Right lobe of liver (tissue), 4 donors: ENCODE measurements at regions not wholly inside any gene's neighbourhood (a gene's known extent, or its start where the extent isn't known, plus 50 kb on each side); places are given as distances from the start of the nearest gene placed in this dataset.
A peak's percentile ranks its signal among the peaks of the same experiment; 100 is the strongest.

Experiments used
- POLR2A ChIP-seq: fragments of 450-650 bp; IDR thresholded peaks from one replicate; pipeline ENCODE4 v1.6.1; 2017; ENCODE audit warnings: antibody characterized with exemption, mild to moderate bottlenecking
- TF ChIP-seq, protein P1 (sequence below), 4 donors: fragments of 200-600 bp in 3 of 4; fragments of 450-650 bp in 1 of 4; IDR thresholded peaks; one replicate each; pipeline versions ENCODE4 v1.5.1 to v1.8.0; 2016 to 2022; ENCODE audit warnings: antibody characterized with exemption in 4 of 4, mild to moderate bottlenecking in 2 of 4
- donor health status: DM: no; HTN: no; CAD: no.
- donor health status: DM: no; HTN: no; CAD: no.
- donor health status: DM: no; HTN: yes; CAD: no.

DNA sequence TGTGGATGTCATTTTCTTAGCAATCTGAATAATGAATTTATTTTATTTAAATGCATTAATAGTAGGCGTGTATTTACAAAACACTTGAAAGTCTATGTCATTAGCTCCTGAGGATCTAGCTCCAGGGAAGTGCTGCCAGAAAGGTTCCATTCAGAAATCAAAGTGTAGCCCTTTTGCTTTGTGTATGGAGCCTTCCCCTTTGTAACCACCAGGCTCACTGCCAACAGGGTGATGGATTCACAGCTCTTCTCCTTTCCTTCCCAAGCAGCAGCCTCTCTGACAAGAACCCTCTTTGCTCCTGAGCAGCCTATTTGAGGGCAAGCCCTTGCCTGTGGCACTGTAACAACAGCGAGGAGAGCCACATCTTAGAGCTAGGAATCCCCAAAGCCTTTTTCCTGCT, 286.0 kb upstream of the RASGEF1B start:
- TF ChIP-seq, protein P1, sequence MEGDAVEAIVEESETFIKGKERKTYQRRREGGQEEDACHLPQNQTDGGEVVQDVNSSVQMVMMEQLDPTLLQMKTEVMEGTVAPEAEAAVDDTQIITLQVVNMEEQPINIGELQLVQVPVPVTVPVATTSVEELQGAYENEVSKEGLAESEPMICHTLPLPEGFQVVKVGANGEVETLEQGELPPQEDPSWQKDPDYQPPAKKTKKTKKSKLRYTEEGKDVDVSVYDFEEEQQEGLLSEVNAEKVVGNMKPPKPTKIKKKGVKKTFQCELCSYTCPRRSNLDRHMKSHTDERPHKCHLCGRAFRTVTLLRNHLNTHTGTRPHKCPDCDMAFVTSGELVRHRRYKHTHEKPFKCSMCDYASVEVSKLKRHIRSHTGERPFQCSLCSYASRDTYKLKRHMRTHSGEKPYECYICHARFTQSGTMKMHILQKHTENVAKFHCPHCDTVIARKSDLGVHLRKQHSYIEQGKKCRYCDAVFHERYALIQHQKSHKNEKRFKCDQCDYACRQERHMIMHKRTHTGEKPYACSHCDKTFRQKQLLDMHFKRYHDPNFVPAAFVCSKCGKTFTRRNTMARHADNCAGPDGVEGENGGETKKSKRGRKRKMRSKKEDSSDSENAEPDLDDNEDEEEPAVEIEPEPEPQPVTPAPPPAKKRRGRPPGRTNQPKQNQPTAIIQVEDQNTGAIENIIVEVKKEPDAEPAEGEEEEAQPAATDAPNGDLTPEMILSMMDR (IDR thresholded peaks at IDR 0.05) = peak in 1 of 4 donors; percentile 9
- TF ChIP-seq POLR2A = no peak
